HG03095 (cell line): ENCODE measurements at regions not wholly inside any gene's neighbourhood (a gene's known extent, or its start where the extent isn't known, plus 50 kb on each side); places are given as distances from the start of the nearest gene placed in this dataset.
"Not testable (repeated sequence)": the region's sequence is repeated elsewhere in the genome, so short reads cannot be mapped to it uniquely, and the experiment has no call there.

ENCODE experiments used
- ATAC-seq: cut with Tn5 transposase; IDR thresholded peaks from one replicate; pipeline ENCODE4 v1.9.1; 2021; ENCODE audit warnings: moderate library complexity; ENCODE audit not compliant: unreplicated experiment

GRCh38 chr3:181974198-181974597, 262.5 kb downstream of the SOX2 start:
- ATAC-seq: no peak

GRCh38 chr3:181976526-181976925, 264.8 kb downstream of the SOX2 start:
- no peak for ATAC-seq

- no peak for ATAC-seq
Observed at GRCh38 chr3:181985386-181985785, 273.7 kb downstream of the SOX2 start.

- ATAC-seq: no peak
Observed at GRCh38 chr3:181987736-181988135, 276.0 kb downstream of the SOX2 start.

GRCh38 chr3:181998828-181999227, 287.1 kb downstream of the SOX2 start:
- no peak for ATAC-seq

GRCh38 chr3:181999314-181999713, 287.6 kb downstream of the SOX2 start:
- ATAC-seq: peak; percentile 86

- no peak for ATAC-seq
Observed at GRCh38 chr3:182000447-182000846, 288.7 kb downstream of the SOX2 start.

GRCh38 chr3:182005219-182005618, 293.5 kb downstream of the SOX2 start:
- no peak for ATAC-seq

GRCh38 chr3:182005701-182006100, 294.0 kb downstream of the SOX2 start:
- no peak for ATAC-seq

- ATAC-seq: no peak
Observed at GRCh38 chr3:182006431-182006830, 294.7 kb downstream of the SOX2 start.

- no peak for ATAC-seq
Observed at GRCh38 chr3:182007441-182007840, 295.7 kb downstream of the SOX2 start.

GRCh38 chr3:182018361-182018760, 306.6 kb downstream of the SOX2 start:
- ATAC-seq: no peak

- ATAC-seq: no peak
Observed at GRCh38 chr3:182019926-182020325, 308.2 kb downstream of the SOX2 start.

GRCh38 chr3:182023843-182024242, 312.1 kb downstream of the SOX2 start:
- ATAC-seq: no peak

- ATAC-seq: no peak
Observed at GRCh38 chr3:182027366-182027765, 315.6 kb downstream of the SOX2 start.

- ATAC-seq: no peak
Observed at GRCh38 chr3:182028081-182028480, 316.4 kb downstream of the SOX2 start.

GRCh38 chr3:182034231-182034630, 322.5 kb downstream of the SOX2 start:
- not testable (repeated sequence) for ATAC-seq

GRCh38 chr3:182035324-182035723, 323.6 kb downstream of the SOX2 start:
- ATAC-seq: no peak

- ATAC-seq: no peak
Observed at GRCh38 chr3:182036382-182036781, 324.7 kb downstream of the SOX2 start.

- no peak for ATAC-seq
Observed at GRCh38 chr3:182041668-182042291, 330.1 kb downstream of the SOX2 start.

- ATAC-seq: no peak
Observed at GRCh38 chr3:182045736-182046135, 334.0 kb downstream of the SOX2 start.

- no peak for ATAC-seq
Observed at GRCh38 chr3:182046166-182046764, 334.5 kb downstream of the SOX2 start.

GRCh38 chr3:182050932-182051331, 339.2 kb downstream of the SOX2 start:
- ATAC-seq: no peak
